ENCODE measurements at regions not wholly inside any gene's neighbourhood (a gene's known extent, or its start where the extent isn't known, plus 50 kb on each side); places are given as distances from the start of the nearest gene placed in this dataset.

DNA sequence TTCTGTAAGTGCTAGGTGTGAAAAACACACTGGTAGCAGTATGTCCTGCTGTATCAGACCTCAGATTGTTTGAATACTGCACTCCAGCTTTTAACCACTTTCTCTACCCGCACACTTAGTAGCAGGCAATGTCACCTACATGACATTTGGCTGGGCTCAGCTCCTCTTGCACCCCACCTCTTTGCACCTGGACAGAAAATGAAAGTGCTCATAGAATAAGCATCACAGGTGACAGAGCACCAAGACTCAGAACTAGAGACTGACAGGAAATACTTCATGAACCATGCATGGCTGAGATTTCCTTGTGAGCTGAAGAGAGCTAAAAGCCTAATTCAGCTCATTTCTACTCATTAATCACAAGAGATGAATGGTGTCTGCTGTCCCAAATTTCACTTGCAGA, 1014.2 kb upstream of the CDH8 start:
- Mint-ChIP-seq H3K27me3 (ENCODE audit: low read depth in 2 of 2) (no peaks in the 10 kb centered on the region), H3K4me3 (no peak overlapping the region), H3K36me3 (peaks cover 7% of the 10 kb centered on the region), H3K27ac (no peak overlapping the region), H3K4me1 (no peaks in the 10 kb centered on the region), H3K9me3 (peaks cover 13 to 15% of the 10 kb centered on the region in 2 donors)
- Histone ChIP-seq H3K36me3 (ENCODE audit: control insufficient read depth, insufficient read depth, low read length) (no peaks in the 10 kb centered on the region), H3K4me3 (ENCODE audit: low read length) (no peak overlapping the region), H3K27me3 (ENCODE audit: control insufficient read depth, insufficient read depth, low read length) (no peaks in the 10 kb centered on the region), H3K4me1 (ENCODE audit: control insufficient read depth, insufficient read depth, low read length) (no peaks in the 10 kb centered on the region), H3K27ac (ENCODE audit: low read length) (no peak overlapping the region), H3K9me3 (ENCODE audit: control insufficient read depth, insufficient read depth, low read length) (no peaks in the 10 kb centered on the region)
- TF ChIP-seq, protein P1, sequence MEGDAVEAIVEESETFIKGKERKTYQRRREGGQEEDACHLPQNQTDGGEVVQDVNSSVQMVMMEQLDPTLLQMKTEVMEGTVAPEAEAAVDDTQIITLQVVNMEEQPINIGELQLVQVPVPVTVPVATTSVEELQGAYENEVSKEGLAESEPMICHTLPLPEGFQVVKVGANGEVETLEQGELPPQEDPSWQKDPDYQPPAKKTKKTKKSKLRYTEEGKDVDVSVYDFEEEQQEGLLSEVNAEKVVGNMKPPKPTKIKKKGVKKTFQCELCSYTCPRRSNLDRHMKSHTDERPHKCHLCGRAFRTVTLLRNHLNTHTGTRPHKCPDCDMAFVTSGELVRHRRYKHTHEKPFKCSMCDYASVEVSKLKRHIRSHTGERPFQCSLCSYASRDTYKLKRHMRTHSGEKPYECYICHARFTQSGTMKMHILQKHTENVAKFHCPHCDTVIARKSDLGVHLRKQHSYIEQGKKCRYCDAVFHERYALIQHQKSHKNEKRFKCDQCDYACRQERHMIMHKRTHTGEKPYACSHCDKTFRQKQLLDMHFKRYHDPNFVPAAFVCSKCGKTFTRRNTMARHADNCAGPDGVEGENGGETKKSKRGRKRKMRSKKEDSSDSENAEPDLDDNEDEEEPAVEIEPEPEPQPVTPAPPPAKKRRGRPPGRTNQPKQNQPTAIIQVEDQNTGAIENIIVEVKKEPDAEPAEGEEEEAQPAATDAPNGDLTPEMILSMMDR (IDR thresholded peaks at IDR 0.05): no peak
- DNase-seq (no peak), ATAC-seq (no peak)
- intact Hi-C loops (cut with micrococcal nuclease): no loop called here
- 72% methylated on average over 1 of the region's 1 CpG for WGBS (ENCODE audit: insufficient coverage)

DNA sequence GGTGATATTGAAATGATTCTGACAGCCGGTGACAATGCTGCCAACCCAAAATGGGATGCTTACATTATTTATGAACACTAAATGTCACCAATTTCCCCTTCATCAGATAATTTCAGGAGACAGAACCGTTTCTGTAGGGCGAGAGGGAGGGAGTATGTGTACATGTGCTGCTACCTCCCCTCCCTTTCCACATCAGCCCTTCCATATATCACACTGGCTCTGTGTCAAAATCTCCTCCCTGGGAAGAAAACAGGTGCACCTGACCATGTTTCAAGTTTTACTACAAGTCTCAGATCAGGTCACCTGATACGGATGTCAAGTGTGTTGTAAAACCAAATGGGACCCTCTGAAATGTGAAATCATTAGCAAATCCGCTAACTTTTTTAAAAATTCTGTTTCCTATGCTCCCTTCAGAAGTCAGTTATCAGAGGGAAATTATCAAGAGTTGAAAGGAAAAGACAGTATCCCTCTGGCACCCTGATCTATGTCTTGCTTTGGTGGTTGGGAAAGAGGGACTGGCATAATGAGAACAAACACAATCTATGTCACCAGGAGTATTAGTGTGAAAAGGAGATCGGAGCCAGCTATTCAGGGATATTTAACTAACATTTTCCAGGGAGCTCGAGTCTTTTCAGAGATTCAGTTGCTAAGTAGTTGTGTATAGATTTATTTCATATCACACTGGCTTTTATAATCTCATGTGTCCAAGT, 1002.3 kb upstream of the CDH8 start:
- H3K27ac ChIP-seq (ENCODE audit: low read length): no peak overlapping the region
- TF ChIP-seq, protein P1 (IDR thresholded peaks at IDR 0.05): no peak
- H3K4me3 ChIP-seq (ENCODE audit: low read length): no peak overlapping the region
- 90% methylated on average over 2 of the region's 7 CpGs for WGBS (ENCODE audit: insufficient coverage)
- DNase-seq (no peak), ATAC-seq (no peak)
- Mint-ChIP-seq H3K9me3 (peaks cover 12 to 15% of the 10 kb centered on the region in 2 donors), H3K27ac (no peak overlapping the region), H3K4me1 (no peaks in the 10 kb centered on the region), H3K36me3 (peaks cover 7% of the 10 kb centered on the region), H3K4me3 (no peak overlapping the region), H3K27me3 (ENCODE audit: low read depth in 2 of 2) (no peaks in the 10 kb centered on the region)
- no peaks in the 10 kb centered on the region for H3K27me3 ChIP-seq (ENCODE audit: control insufficient read depth, insufficient read depth, low read length)
- intact Hi-C loops (cut with micrococcal nuclease): no loop called here
- H3K9me3 ChIP-seq (ENCODE audit: control insufficient read depth, insufficient read depth, low read length): no peaks in the 10 kb centered on the region
- H3K4me1 ChIP-seq (ENCODE audit: control insufficient read depth, insufficient read depth, low read length): no peaks in the 10 kb centered on the region
- no peaks in the 10 kb centered on the region for H3K36me3 ChIP-seq (ENCODE audit: control insufficient read depth, insufficient read depth, low read length)

- no peak for DNase-seq
- Mint-ChIP-seq H3K27ac (no peak overlapping the region), H3K27me3 (ENCODE audit: low read depth in 2 of 2) (no peaks in the 10 kb centered on the region), H3K4me1 (no peaks in the 10 kb centered on the region), H3K36me3 (peaks cover 7% of the 10 kb centered on the region), H3K4me3 (no peak overlapping the region), H3K9me3 (peaks cover 12 to 17% of the 10 kb centered on the region in 2 donors)
- Histone ChIP-seq H3K4me3 (ENCODE audit: low read length) (no peak overlapping the region), H3K27me3 (ENCODE audit: control insufficient read depth, insufficient read depth, low read length) (no peaks in the 10 kb centered on the region), H3K27ac (ENCODE audit: low read length) (no peak overlapping the region), H3K36me3 (ENCODE audit: control insufficient read depth, insufficient read depth, low read length) (no peaks in the 10 kb centered on the region), H3K9me3 (ENCODE audit: control insufficient read depth, insufficient read depth, low read length) (peaks cover 7% of the 10 kb centered on the region), H3K4me1 (ENCODE audit: control insufficient read depth, insufficient read depth, low read length) (no peaks in the 10 kb centered on the region)
- TF ChIP-seq, protein P1 (IDR thresholded peaks at IDR 0.05): no peak
- WGBS (ENCODE audit: insufficient coverage): 20% methylated on average over 1 of the region's 1 CpG
- intact Hi-C loops (cut with micrococcal nuclease): no loop called here
- ATAC-seq: no peak
These were observed 1001.6 kb upstream of the CDH8 start for GRCh38 chr16:63037761-63038396.

Data from natural killer cell (primary cell).